Activated T-helper 2 cell treated with anti-CD3 and anti-CD28 coated beads, Interferon-gamma antibody, Interleukin-2, Interleukin-4, amounts not matched to agents 10 μg/mL and 5 μg/mL and 100 μg/mL, durations not matched to agents 14 hours and 24 hours and 36 hours (primary cell): ENCODE measurements at regions not wholly inside any gene's neighbourhood (a gene's known extent, or its start where the extent isn't known, plus 50 kb on each side); places are given as distances from the start of the nearest gene placed in this dataset.

Experiments used
- DNase-seq: peaks from one replicate; pipeline ENCODE4 v3.0.0; 2021; ENCODE audit warnings: low spot score
- H3K27ac Mint-ChIP-seq: one replicate; pipeline ENCODE4 v1.8.0; 2021; ENCODE audit warnings: mixed read lengths
- H3K27me3 Mint-ChIP-seq: one replicate; pipeline ENCODE4 v1.8.0; 2021; ENCODE audit warnings: low read depth, mixed read lengths
- H3K36me3 Mint-ChIP-seq: one replicate; pipeline ENCODE4 v1.8.0; 2021; ENCODE audit warnings: low read depth, mixed read lengths
- H3K4me1 Mint-ChIP-seq: one replicate; pipeline ENCODE4 v1.8.0; 2021; ENCODE audit warnings: low read depth, mixed read lengths
- H3K4me3 Mint-ChIP-seq: one replicate; pipeline ENCODE4 v1.8.0; 2021; ENCODE audit warnings: low read depth, mild to moderate bottlenecking, moderate library complexity, mixed read lengths
- H3K9me3 Mint-ChIP-seq: one replicate; pipeline ENCODE4 v1.8.0; 2021; ENCODE audit warnings: mixed read lengths
- intact Hi-C: fragments of 100-400 bp; cut with micrococcal nuclease; formaldehyde crosslinking; loops from one replicate; pipeline ENCODE4 v1.15.1; 2023

DNA sequence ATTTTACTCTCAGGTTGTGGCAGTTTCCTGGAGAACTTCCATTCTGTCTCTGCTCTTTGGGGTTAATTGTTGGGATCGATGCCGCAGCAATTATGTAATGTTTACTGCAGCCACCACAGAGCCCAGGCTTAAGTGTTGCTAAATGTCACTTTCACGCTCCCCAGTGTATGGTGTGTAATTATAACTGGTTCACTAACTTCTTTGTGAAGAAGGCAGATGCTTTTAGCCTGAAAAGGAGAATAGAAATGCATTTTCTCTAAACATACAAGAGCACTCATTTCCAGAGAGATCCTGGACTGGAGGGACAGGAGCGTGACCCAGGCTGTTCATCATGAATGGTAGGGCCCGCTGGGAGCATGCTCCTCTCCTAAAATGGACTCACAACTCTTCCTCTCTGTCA is 132.2 kb upstream of the PLET1 start:
- Mint-ChIP-seq H3K4me3 (no peak overlapping the region), H3K27me3 (peaks cover 3% of the 10 kb centered on the region), H3K36me3 (no peaks in the 10 kb centered on the region), H3K9me3 (peaks cover 3% of the 10 kb centered on the region), H3K27ac (no peak overlapping the region), H3K4me1 (no peaks in the 10 kb centered on the region)
- intact Hi-C loops, result no loop called here
- DNase-seq, result no peak

DNA sequence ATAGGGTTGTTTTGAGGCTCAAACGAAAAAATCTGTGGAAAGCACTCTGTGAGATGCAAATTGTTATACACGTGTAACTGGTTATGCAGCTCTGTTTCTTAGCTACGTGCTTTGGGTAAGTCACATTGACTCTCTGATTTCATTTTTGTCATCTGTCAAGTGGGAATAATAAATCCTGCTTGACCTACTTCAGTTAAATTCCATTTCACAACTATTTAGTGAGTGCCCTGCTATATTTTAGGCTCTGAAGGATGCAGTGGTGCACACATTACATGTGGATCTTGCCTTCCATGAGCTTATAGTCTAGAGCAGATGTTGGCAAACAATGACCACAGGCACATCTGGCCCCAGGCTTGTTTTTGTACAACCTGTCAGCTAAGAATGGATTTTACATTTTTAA is 133.6 kb upstream of the PLET1 start:
- no peak for DNase-seq
- Mint-ChIP-seq H3K36me3 (no peaks in the 10 kb centered on the region), H3K27me3 (peaks cover 3% of the 10 kb centered on the region), H3K4me3 (no peak overlapping the region), H3K9me3 (no peaks in the 10 kb centered on the region), H3K4me1 (no peaks in the 10 kb centered on the region), H3K27ac (no peak overlapping the region)
- intact Hi-C loops, result no loop called here

DNA sequence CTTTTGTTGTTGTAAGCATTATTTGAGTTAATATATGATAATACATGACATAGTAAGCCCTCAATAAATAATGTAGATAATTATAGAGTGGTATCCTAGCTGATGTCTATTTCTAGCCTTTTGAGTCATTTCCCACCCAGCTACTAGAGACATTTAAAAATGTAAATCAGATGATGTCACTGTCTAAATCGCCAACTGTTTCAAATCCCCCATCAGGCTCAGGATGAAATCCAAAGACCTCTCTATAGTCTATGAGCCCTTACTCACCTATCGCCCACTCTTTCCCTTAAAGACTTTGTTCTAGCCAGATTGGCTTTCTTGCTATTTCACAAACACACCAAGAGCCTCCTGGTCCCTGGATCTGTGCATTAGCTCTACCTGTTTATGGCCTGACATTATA is 135.4 kb upstream of the PLET1 start:
- Mint-ChIP-seq H3K27ac (no peak overlapping the region), H3K4me3 (no peak overlapping the region), H3K9me3 (no peaks in the 10 kb centered on the region), H3K36me3 (no peaks in the 10 kb centered on the region), H3K4me1 (no peaks in the 10 kb centered on the region), H3K27me3 (peaks cover 3% of the 10 kb centered on the region)
- no peak for DNase-seq
- intact Hi-C loops, result no loop called here

DNA sequence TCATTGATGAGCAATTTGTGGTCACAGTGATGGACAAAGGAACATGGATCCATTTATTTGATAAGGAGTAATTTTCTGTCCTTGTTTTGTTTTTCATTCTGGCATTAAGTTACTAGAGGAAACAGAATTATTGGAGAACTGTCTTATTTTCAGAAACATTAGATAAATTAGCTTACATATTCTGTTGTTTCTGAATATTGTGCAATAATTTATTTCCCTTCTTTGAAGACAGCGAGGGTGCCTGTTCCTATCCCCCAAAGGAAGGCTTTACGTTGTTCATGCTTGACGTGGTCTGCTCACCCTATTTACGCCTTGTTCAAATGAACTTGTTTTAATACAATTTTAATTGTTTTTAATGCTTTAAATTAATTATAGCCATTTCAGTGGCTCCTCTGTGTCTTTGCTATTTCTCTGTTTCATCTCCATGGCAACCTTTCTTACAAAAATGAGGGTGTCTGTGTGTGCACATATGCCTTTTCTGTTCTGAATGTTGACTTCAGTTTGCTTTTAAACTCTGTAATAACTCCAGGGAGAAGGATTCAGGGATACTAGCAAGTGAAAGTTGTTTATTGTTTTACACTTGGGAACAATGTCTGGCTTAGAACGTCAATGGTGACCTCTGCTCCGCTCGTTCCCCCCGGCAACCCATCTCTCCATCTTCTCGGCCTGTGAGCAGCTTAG is 138.3 kb upstream of the PLET1 start:
- Mint-ChIP-seq H3K36me3 (no peaks in the 10 kb centered on the region), H3K27ac (no peak overlapping the region), H3K4me3 (no peak overlapping the region), H3K9me3 (no peaks in the 10 kb centered on the region), H3K27me3 (no peaks in the 10 kb centered on the region), H3K4me1 (no peaks in the 10 kb centered on the region)
- DNase-seq, result no peak
- intact Hi-C loops, result no loop called here

DNA sequence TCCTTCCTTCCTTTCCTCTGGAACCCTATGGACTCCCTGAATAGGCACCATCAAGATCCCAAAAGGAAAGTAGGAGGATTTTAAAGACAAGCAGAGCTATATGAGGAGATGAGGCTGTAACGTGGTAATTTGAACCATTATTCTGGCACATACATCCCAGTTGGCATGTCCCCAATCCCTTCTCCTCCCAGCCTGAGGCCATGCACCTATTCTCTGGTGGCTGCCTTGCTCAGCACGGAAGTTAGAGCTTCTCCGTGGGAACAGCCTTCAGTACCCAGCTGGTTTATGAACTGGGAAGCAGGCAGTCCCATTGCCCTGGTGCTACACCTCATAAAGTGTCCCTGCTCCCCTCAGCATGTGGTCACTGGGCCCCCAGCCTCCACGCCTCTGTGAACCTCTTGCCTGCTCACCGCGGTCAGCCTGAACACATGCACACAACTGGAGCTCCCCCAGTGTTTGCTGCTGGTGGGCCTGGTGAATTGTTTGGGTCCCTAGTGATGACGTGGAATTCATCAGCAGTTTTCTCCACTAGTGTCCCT is 139.9 kb upstream of the PLET1 start:
- Mint-ChIP-seq H3K27me3 (no peaks in the 10 kb centered on the region), H3K36me3 (no peaks in the 10 kb centered on the region)

DNA sequence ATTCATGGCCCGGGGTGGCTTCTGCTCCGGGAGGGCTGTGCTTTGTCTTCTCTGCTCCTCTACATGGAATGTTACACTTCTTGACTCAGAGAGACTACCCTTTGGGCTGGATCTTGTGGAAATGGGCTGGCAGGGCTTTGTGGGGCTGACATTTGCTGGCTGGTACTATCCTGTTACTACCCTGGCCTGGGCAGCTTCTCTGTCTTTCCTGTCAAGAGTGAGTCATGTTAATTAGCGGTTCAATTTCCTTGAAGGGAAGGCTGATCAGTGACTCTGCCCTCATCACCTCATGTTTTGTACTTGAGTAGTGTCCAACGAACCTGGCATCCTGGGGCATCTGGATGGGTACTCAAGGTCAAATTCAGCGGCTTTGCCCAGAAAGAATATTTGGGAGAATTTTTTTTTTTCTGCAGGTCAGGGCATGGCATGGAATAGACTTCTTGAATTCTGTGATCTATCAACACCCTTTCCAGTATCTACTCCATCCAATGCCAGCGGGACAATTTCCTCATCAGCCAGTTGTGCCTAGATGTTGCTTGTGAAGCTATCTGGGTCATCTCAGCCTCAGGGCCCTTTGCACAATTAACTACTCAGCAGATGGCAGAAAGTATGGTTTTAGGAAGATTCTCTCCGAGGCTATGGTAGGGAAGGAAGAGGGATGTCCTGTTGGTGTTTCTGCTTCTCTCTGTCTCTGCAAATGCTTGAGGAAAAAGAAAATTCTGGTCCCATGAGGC is 140.5 kb upstream of the PLET1 start:
- no peak overlapping the region for H3K4me3 Mint-ChIP-seq
- intact Hi-C loops, result no loop called here
- H3K36me3 Mint-ChIP-seq, result no peaks in the 10 kb centered on the region
- H3K27me3 Mint-ChIP-seq, result no peaks in the 10 kb centered on the region
- no peaks in the 10 kb centered on the region for H3K4me1 Mint-ChIP-seq
- H3K9me3 Mint-ChIP-seq, result no peaks in the 10 kb centered on the region
- no peak for DNase-seq
- H3K27ac Mint-ChIP-seq, result no peak overlapping the region

More for the DNA sequence above, 139.9 kb upstream of the PLET1 start:
- intact Hi-C loops, result no loop called here
- no peak for DNase-seq
- Mint-ChIP-seq H3K4me1 (no peaks in the 10 kb centered on the region), H3K9me3 (no peaks in the 10 kb centered on the region), H3K27ac (no peak overlapping the region), H3K4me3 (no peak overlapping the region)

DNA sequence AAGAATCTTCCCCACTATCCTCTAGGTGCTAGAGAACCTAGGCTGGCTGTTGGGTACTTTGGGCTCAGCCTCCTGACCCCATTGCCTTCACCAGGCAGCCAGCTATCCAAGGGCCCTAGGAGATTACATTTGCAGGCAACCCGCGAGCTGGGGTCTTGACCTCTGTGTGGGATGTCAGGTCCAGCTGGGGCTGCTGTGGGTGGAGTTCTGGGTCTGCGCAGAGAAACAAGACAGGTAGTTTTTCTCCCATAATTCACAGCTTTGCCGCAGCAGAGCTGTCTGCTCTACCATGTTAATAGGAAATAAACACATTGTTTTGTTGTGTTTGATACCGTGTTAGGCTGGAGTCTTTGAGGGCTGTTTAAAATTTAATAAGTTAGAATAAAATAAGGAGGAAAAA is 142.8 kb upstream of the PLET1 start:
- no peak for DNase-seq
- Mint-ChIP-seq H3K27me3 (no peaks in the 10 kb centered on the region), H3K9me3 (no peaks in the 10 kb centered on the region), H3K36me3 (no peaks in the 10 kb centered on the region), H3K4me1 (no peaks in the 10 kb centered on the region), H3K4me3 (no peak overlapping the region), H3K27ac (no peak overlapping the region)
- intact Hi-C loops, result no loop called here

DNA sequence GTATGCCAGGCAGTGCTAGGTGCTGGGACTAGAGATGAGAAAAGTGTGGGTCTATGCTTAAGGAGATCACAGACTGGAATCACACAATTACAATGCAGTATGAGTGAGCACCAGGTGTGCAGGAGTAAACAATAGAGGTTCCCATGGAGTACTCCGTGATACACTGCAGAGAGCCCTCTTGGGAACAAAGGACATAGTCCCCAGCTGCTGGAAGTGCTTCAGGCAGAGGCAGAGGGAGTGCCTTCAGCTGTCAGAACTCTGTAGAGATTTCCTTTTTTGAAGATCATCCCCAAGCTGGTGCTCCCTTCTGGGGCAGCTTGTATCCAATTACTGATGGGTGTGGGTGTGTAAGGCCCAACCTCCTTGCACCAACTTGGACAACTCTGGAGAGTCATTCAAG is 143.5 kb upstream of the PLET1 start:
- no peaks in the 10 kb centered on the region for H3K27me3 Mint-ChIP-seq

DNA sequence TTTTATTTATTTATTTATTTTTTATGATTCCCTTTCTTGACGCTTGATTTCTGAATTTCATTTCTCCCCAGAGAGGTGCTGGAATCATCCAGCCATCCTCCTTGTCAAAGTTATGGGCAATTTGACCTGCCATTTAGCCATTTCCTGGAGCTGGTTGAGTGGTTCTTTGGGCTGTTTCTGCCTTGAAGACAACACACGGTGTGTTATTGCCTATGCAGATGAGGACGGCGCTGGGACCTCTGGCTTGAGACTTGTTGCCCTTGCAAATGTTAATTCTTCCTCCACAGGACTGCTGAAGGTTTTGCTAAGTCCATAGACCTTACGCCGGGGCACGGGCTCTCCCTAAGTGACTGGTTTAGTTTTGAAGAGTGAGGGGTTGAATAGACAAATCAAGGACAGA is 147.9 kb upstream of the PLET1 start:
- intact Hi-C loops, result no loop called here
- no peaks in the 10 kb centered on the region for H3K27me3 Mint-ChIP-seq
- H3K27ac Mint-ChIP-seq, result no peak overlapping the region

More for the DNA sequence above, 143.5 kb upstream of the PLET1 start:
- intact Hi-C loops, result no loop called here
- Mint-ChIP-seq H3K9me3 (no peaks in the 10 kb centered on the region), H3K27ac (no peak overlapping the region), H3K4me1 (no peaks in the 10 kb centered on the region), H3K4me3 (no peak overlapping the region), H3K36me3 (no peaks in the 10 kb centered on the region)
- no peak for DNase-seq

DNA sequence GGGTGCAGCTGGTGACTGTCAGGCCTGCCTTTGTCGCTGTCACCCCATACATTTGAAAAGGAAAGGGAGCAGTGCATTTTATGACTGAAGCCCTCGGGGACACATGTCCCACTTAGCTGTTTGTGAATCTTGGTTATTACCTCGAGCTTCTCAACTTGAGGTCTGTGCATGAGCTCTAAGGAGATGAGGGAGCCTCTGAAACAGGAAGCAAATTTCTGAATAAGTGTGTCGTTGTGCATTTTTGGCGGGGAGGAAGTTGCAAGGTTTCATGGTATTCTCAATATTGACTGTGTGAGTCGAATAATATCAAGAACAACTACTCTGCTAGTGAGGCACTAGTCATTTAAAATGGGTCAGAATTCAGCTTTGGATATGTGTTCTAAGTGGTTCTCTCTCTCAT is 149.7 kb upstream of the PLET1 start:
- no peak for DNase-seq
- intact Hi-C loops, result no loop called here
- Mint-ChIP-seq H3K27ac (no peak overlapping the region), H3K4me1 (peaks cover 6% of the 10 kb centered on the region), H3K36me3 (no peaks in the 10 kb centered on the region), H3K27me3 (peaks cover 2% of the 10 kb centered on the region), H3K9me3 (peaks cover 17% of the 10 kb centered on the region), H3K4me3 (no peak overlapping the region)

More for the DNA sequence above, 147.9 kb upstream of the PLET1 start:
- H3K4me1 Mint-ChIP-seq, result peaks cover 6% of the 10 kb centered on the region
- H3K36me3 Mint-ChIP-seq, result no peaks in the 10 kb centered on the region
- no peak overlapping the region for H3K4me3 Mint-ChIP-seq
- no peak for DNase-seq
- H3K9me3 Mint-ChIP-seq, result peaks cover 16% of the 10 kb centered on the region

DNA sequence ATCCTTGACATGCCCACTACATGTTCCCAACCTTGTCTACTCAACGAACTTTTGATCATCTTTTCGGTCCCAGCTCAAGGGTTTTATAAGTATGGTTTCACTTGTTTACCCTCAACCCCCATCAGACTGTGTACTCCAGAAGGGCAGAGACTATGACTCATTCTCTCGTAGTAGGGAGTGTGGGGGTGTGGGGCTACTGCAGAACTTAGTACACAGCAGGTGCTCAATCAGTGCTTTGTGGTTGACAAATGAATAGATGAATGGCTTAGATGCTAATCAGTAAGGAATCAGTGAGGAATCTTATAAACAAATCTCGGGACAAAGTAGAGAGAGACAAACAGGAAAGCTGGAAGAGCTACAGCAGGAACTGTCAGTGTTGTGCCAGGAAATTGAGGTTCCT is 151.7 kb upstream of the PLET1 start:
- intact Hi-C loops, result no loop called here
- Mint-ChIP-seq H3K9me3 (peaks cover 17% of the 10 kb centered on the region), H3K27ac (no peak overlapping the region), H3K36me3 (no peaks in the 10 kb centered on the region), H3K27me3 (peaks cover 9% of the 10 kb centered on the region), H3K4me3 (no peak overlapping the region), H3K4me1 (peaks cover 9% of the 10 kb centered on the region)
- DNase-seq, result no peak

DNA sequence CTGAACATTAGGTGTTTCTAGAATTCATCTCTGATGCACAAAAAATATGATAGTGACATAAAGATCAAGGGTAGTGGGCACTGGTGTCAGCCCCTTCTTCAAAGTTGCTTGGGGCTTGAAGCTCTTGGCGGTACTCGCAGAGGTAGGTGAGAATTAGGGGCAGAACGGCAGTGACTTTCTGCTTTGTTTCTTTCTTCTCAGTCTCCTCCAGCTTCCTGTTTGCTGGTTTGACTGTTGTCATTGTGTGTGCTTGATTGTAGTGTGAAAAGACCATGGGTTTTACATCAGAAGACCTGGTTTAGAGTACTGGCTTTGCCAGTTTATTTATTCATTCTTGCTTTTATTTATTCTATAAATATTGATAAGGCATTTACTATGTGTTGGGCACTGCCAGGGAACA is 156.7 kb upstream of the PLET1 start:
- H3K9me3 Mint-ChIP-seq, result peaks cover 8% of the 10 kb centered on the region
- H3K4me1 Mint-ChIP-seq, result peaks cover 2% of the 10 kb centered on the region
- H3K27ac Mint-ChIP-seq, result no peak overlapping the region
- no peak for DNase-seq
- H3K27me3 Mint-ChIP-seq, result peaks cover 17% of the 10 kb centered on the region
- H3K4me3 Mint-ChIP-seq, result no peak overlapping the region
- intact Hi-C loops, result no loop called here
- H3K36me3 Mint-ChIP-seq, result no peaks in the 10 kb centered on the region

DNA sequence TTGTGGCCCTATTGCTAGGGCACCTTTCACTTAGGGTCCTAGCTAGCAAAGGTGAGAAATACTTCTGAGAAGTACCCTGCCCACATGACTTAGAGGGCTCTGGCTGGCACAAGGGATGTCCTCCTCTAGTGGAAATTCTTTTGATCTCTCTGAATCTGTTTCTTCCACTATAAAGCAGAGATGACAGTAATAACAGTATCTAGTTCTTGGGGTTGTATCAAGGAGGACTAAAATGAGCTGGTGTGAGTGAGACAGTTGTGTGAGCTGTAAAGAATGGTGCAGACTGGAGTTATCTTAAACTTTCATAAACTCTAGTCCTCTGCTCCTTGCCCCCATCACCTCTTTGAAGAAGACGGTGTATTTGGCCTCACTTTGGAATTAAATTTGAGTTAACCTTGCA is 157.8 kb upstream of the PLET1 start:
- H3K27ac Mint-ChIP-seq, result no peak overlapping the region
- H3K4me3 Mint-ChIP-seq, result no peak overlapping the region
- H3K9me3 Mint-ChIP-seq, result peaks cover 2% of the 10 kb centered on the region
- no peaks in the 10 kb centered on the region for H3K36me3 Mint-ChIP-seq
- DNase-seq, result no peak
- peaks cover 2% of the 10 kb centered on the region for H3K4me1 Mint-ChIP-seq
- H3K27me3 Mint-ChIP-seq, result peaks cover 17% of the 10 kb centered on the region
- intact Hi-C loops, result no loop called here
